DND-41 (cell line): ENCODE measurements at regions not wholly inside any gene's neighbourhood (a gene's known extent, or its start where the extent isn't known, plus 50 kb on each side); places are given as distances from the start of the nearest gene placed in this dataset.

Experiments
- ATAC-seq: fragments of 200-7000 bp; cut with Tn5 transposase; 3 replicates; pipeline ENCODE4 v1.9.1; 2021; ENCODE audit warnings: low read depth; ENCODE audit not compliant: insufficient read depth
- DNase-seq: peaks from one replicate; pipeline ENCODE4 v3.0.0-alpha.2; 2020
- H2AFZ ChIP-seq: 2 replicates; pipeline ENCODE4 v1.6.0; 2012; ENCODE audit warnings: low read depth, low read length
- H3K27ac ChIP-seq: 2 replicates; pipeline ENCODE4 v1.5.1; 2012; ENCODE audit warnings: low read length, inconsistent platforms
- H3K27me3 ChIP-seq: fragments of 200-600 bp; sonication (generic); 2 replicates; pipeline ENCODE4 v1.6.0; 2012; ENCODE audit warnings: low read length, mild to moderate bottlenecking, inconsistent platforms; ENCODE audit not compliant: insufficient read depth, poor library complexity
- H3K36me3 ChIP-seq: 2 replicates; pipeline ENCODE4 v1.5.1; 2012; ENCODE audit warnings: low read length, inconsistent platforms; ENCODE audit not compliant: insufficient read depth
- H3K4me1 ChIP-seq: 2 replicates; pipeline ENCODE4 v1.5.1; 2012; ENCODE audit warnings: mild to moderate bottlenecking, low read length; ENCODE audit not compliant: insufficient read depth
- H3K4me2 ChIP-seq: 2 replicates; pipeline ENCODE4 v1.6.0; 2012; ENCODE audit warnings: mild to moderate bottlenecking, moderate library complexity, low read length, inconsistent platforms; ENCODE audit not compliant: insufficient read depth
- H3K4me3 ChIP-seq, 2 experiments: fragments of 200-600 bp in 1 of 2; shearing (Covaris generic) in 1 of 2; 2 replicates each; pipeline ENCODE4 v1.5.1; 2012 to 2016; ENCODE audit warnings: inconsistent platforms in 2 of 2, low read length in 2 of 2, mild to moderate bottlenecking in 2 of 2, low read depth in 1 of 2, moderate library complexity in 1 of 2
- H3K79me2 ChIP-seq: 2 replicates; pipeline ENCODE4 v1.6.0; 2012; ENCODE audit warnings: low read length, inconsistent platforms; ENCODE audit not compliant: insufficient read depth
- H3K9ac ChIP-seq: 2 replicates; pipeline ENCODE4 v1.6.0; 2012; ENCODE audit warnings: low read depth, mild to moderate bottlenecking, inconsistent platforms, low read length, moderate library complexity
- H3K9me3 ChIP-seq: 2 replicates; pipeline ENCODE4 v1.5.1; 2012; ENCODE audit warnings: low read length, moderate library complexity, mild to moderate bottlenecking, inconsistent platforms; ENCODE audit not compliant: insufficient read depth, severe bottlenecking
- H4K20me1 ChIP-seq: 2 replicates; pipeline ENCODE4 v1.6.0; 2012; ENCODE audit warnings: low read length; ENCODE audit not compliant: insufficient read depth
- EZH2 ChIP-seq: IDR thresholded peaks from 3 replicates; pipeline ENCODE4 v1.6.1; 2012; ENCODE audit warnings: borderline replicate concordance, low read depth, mild to moderate bottlenecking, moderate library complexity, low read length, inconsistent platforms; ENCODE audit not compliant: severe bottlenecking
- TF ChIP-seq, protein P1 (sequence below): IDR thresholded peaks from 2 replicates; pipeline ENCODE4 v1.5.1; 2012; ENCODE audit warnings: borderline replicate concordance, low read length, moderate library complexity, mild to moderate bottlenecking; ENCODE audit not compliant: poor library complexity, severe bottlenecking; ENCODE audit errors: extremely low read depth

DNA sequence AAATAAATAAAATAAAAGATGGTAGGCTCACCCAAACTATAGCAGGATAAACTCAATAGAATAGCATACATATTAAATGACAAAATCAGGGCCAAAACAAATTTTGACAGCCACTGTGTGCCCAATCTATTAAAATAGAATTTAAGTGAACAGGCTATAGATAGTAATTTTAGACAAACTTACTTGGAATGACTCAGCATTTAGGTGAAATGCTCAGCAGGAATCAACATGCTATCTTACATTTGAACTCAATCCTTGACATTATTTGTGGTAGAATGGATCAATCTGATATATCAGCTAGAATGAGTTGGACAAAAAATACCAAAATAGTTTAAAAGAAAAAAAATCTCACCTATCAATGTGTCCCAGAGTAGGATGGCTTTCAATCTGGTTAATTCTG, 578.6 kb downstream of the RFPL4B start:
- ATAC-seq, result no peak
- H4K20me1 ChIP-seq, result no peaks in the 10 kb centered on the region
- H3K9ac ChIP-seq, result no peak overlapping the region
- no peak overlapping the region for H3K4me3 ChIP-seq
- no peak overlapping the region for H3K27ac ChIP-seq
- H3K36me3 ChIP-seq, result no peaks in the 10 kb centered on the region
- H3K79me2 ChIP-seq, result no peaks in the 10 kb centered on the region
- no peaks in the 10 kb centered on the region for H3K9me3 ChIP-seq
- H3K27me3 ChIP-seq, result no peaks in the 10 kb centered on the region
- TF ChIP-seq, protein P1, sequence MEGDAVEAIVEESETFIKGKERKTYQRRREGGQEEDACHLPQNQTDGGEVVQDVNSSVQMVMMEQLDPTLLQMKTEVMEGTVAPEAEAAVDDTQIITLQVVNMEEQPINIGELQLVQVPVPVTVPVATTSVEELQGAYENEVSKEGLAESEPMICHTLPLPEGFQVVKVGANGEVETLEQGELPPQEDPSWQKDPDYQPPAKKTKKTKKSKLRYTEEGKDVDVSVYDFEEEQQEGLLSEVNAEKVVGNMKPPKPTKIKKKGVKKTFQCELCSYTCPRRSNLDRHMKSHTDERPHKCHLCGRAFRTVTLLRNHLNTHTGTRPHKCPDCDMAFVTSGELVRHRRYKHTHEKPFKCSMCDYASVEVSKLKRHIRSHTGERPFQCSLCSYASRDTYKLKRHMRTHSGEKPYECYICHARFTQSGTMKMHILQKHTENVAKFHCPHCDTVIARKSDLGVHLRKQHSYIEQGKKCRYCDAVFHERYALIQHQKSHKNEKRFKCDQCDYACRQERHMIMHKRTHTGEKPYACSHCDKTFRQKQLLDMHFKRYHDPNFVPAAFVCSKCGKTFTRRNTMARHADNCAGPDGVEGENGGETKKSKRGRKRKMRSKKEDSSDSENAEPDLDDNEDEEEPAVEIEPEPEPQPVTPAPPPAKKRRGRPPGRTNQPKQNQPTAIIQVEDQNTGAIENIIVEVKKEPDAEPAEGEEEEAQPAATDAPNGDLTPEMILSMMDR, result no peak
- no peak for TF ChIP-seq EZH2
- H3K4me1 ChIP-seq, result no peaks in the 10 kb centered on the region
- H3K4me2 ChIP-seq, result no peak overlapping the region
- no peak for DNase-seq
- H2AFZ ChIP-seq, result no peak overlapping the region

DNA sequence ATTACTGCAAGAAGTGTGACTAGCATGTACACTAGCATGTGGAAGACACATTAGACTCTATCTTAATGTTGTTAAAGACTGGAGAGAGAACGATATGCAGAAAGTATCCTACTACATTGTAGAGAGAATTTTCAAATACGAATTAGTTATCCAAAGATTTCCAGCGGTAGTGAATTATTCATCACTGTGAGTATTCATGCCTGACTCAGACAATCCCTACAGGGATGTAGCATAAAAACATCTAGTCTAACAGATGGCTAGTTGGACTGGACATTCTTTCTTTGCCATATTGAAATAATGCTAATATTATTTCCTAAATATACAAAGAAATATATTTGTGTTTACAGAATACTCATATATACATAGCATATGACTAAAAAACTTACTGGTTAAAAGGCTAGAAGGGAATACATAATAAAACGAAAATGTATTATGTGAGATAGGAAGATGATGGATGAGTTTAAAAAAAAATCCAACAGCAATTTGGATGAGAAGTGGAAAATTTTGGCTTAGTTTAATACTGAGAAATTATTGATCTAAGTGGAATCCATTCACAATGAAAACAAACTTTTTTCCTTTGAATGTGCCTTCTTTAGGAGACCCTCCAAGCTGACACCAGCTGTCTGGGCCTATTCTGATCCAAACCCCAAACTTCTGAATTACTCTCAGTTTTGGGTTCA, 580.7 kb downstream of the RFPL4B start:
- Histone ChIP-seq H3K27me3 (no peaks in the 10 kb centered on the region), H3K4me3 (no peak overlapping the region), H3K9ac (no peak overlapping the region), H3K9me3 (no peaks in the 10 kb centered on the region), H3K4me2 (no peak overlapping the region), H4K20me1 (no peaks in the 10 kb centered on the region), H3K36me3 (no peaks in the 10 kb centered on the region), H2AFZ (no peak overlapping the region), H3K4me1 (no peaks in the 10 kb centered on the region), H3K79me2 (no peaks in the 10 kb centered on the region), H3K27ac (no peak overlapping the region)
- no peak for TF ChIP-seq EZH2
- TF ChIP-seq, protein P1, result no peak
- ATAC-seq, result no peak
- DNase-seq, result no peak

DNA sequence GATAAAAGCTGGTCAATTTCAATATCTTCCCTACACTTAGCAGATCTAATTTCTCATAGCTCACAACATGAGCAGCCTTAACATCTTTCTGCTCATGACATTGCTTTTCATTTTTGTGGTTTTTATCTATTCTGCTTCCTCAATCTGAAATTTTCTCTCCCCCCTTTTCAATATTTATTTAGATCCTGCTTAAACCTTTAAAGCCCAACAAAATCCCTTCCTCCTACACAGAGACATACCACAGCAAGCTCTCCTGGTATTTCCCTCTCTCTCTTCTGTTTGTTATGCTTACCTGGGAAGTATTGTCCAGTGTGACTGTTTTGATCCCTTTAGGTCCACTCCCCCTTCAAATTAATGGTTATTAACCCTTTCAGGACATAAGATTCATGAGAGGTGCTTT, 582.5 kb downstream of the RFPL4B start:
- no peak overlapping the region for H3K4me3 ChIP-seq
- no peaks in the 10 kb centered on the region for H4K20me1 ChIP-seq
- ATAC-seq (no peak), DNase-seq (no peak)
- no peak for TF ChIP-seq EZH2
- TF ChIP-seq, protein P1, result no peak
- H3K4me1 ChIP-seq, result no peaks in the 10 kb centered on the region
- H3K27ac ChIP-seq, result no peak overlapping the region
- H3K9me3 ChIP-seq, result no peaks in the 10 kb centered on the region
- no peak overlapping the region for H3K9ac ChIP-seq
- H2AFZ ChIP-seq, result no peak overlapping the region
- no peaks in the 10 kb centered on the region for H3K36me3 ChIP-seq
- H3K27me3 ChIP-seq, result no peaks in the 10 kb centered on the region
- H3K79me2 ChIP-seq, result no peaks in the 10 kb centered on the region
- H3K4me2 ChIP-seq, result no peak overlapping the region
